Thyroid gland (tissue), 4 donors: ENCODE measurements at regions not wholly inside any gene's neighbourhood (a gene's known extent, or its start where the extent isn't known, plus 50 kb on each side); places are given as distances from the start of the nearest gene placed in this dataset.

Experiments used
- DNase-seq, 2 donors: peaks; one replicate each; pipeline ENCODE4 v3.0.0-alpha.2; 2019
- H3K27ac ChIP-seq, 3 donors: fragments of 200-600 bp; sonication (generic); 1 replicate in 2 of 3; 2 replicates in 1 of 3; pipeline ENCODE4 v1.5.1; 2016 to 2019; ENCODE audit warnings: mild to moderate bottlenecking in 1 of 3, moderate library complexity in 1 of 3
- H3K27me3 ChIP-seq: fragments of 200-600 bp; sonication (generic); one replicate; pipeline ENCODE4 v1.5.1; 2019
- H3K36me3 ChIP-seq, 2 donors: fragments of 200-600 bp; sonication (generic); one replicate each; pipeline ENCODE4 v1.5.1; 2016 to 2019
- H3K4me1 ChIP-seq, 2 donors: fragments of 200-600 bp; sonication (generic); one replicate each; pipeline ENCODE4 v1.5.1; 2017 to 2019
- H3K4me3 ChIP-seq, 3 donors: fragments of 200-600 bp; sonication (generic); replicated peaks in 1 of 3; 1 replicate in 2 of 3; 2 replicates in 1 of 3; pipeline ENCODE4 v1.5.1; 2016; ENCODE audit warnings: mild to moderate bottlenecking in 1 of 3
- H3K9me3 ChIP-seq: fragments of 200-600 bp; sonication (generic); one replicate; pipeline ENCODE4 v1.5.1; 2017
- CTCF ChIP-seq, 6 experiments: fragments of 200-600 bp in 3 of 6; fragments of 450-650 bp in 3 of 6; sonication (generic) in 3 of 6; IDR thresholded peaks; one replicate each; pipeline ENCODE4 v1.5.1; 2016 to 2019; ENCODE audit warnings: antibody characterized with exemption in 6 of 6, mild to moderate bottlenecking in 2 of 6, inconsistent platforms in 1 of 6, moderate library complexity in 1 of 6
- POLR2A ChIP-seq, 2 donors: fragments of 450-650 bp; IDR thresholded peaks; one replicate each; pipeline ENCODE4 v1.6.1; 2017; ENCODE audit warnings: antibody characterized with exemption in 2 of 2, mild to moderate bottlenecking in 2 of 2, moderate library complexity in 1 of 2
- WGBS, 2 donors: methylation state at CpG; one replicate each; pipeline ENCODE4 v1.1.5; 2017; 5-methylcytosine and 5-hydroxymethylcytosine counted together
- intact Hi-C: fragments of 100-400 bp; cut with DNase I; formaldehyde crosslinking; loops from one replicate; pipeline ENCODE4 v1.15.1; 2023

DNA sequence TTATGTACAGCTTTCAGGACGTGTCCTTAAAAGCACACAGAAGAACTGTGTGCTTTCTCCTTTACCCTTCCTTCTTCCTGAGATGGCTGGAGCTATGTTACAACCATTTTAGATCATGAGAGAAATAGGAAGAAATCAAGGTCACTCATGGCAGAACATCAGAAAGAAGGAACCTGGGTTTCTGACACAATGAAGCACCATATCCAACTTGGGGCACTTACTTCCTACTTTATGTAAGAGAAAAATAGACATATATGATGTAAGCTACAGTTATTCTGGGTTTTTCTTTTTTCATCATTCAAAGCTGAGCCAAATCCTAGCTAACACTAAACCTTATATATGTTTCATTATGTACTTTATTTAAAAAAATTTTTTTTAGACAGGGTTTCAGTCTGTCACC lies 79.5 kb downstream of the FAM161A start:
- Histone ChIP-seq H3K4me1 (peaks cover 0 to 3% of the 10 kb centered on the region in 2 donors), H3K9me3 (no peaks in the 10 kb centered on the region), H3K36me3 (no peaks in the 10 kb centered on the region), H3K27me3 (no peaks in the 10 kb centered on the region), H3K27ac (no peak overlapping the region), H3K4me3 (no peak overlapping the region)
- TF ChIP-seq POLR2A (IDR thresholded peaks at IDR 0.05) (no peak), CTCF (IDR thresholded peaks at IDR 0.05) (no peak)
- intact Hi-C loops: no loop called here
- WGBS, 2 donors: 70 to 86% methylated on average over 1 of the region's 1 CpG
- DNase-seq: no peak

DNA sequence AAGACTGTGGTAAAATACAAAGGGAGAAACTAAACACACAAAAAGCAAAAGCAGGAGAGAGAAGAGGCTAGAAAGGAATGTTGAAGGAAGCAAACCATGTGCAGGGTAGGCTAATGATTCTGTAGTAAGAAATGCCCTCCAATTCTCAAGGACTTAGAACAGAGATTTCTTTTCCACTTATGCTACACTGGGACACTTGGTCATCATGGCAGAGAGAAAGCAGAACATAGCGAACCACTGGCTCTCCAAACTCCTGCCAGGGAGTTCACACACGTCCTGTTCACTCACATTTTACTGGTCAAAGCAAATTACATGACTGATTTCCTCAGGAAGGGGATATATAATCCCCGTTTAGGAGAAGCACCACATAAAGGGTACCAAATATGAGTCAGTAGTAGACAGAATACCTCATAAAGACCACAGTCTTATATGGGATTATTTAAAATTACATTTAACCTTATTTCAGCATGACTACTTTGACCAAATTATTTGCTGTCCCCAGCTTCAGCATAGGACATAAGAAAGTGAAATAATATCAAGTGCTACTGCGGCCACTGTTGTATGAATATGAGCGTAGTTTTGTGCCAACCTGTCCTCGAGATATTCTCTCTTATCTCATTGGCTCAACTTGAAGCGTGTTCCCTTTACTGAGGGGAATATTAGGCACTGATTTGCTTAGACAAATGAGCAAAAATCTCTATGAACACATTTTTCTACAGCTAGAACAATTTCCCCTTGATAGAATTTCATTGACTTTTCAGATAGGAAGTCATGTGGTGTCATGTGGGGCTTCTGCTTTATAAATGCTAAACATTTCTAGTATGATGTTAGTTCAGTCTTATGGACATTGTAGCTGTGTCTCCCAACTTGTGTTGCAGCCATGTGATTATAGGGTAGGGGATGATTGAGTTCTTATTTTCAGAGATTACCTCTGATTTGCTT lies 81.7 kb downstream of the FAM161A start:
- H3K36me3 ChIP-seq: no peaks in the 10 kb centered on the region
- no peak overlapping the region for H3K4me3 ChIP-seq
- intact Hi-C loops: no loop called here
- no peaks in the 10 kb centered on the region for H3K27me3 ChIP-seq
- no peaks in the 10 kb centered on the region for H3K9me3 ChIP-seq
- peak; percentile 6 to 29 for DNase-seq
- no peak for TF ChIP-seq POLR2A (IDR thresholded peaks at IDR 0.05)
- no peak for TF ChIP-seq CTCF (IDR thresholded peaks at IDR 0.05)
- no peak overlapping the region for H3K27ac ChIP-seq
- H3K4me1 ChIP-seq: peaks cover 0 to 3% of the 10 kb centered on the region in 2 donors
- 65 to 69% methylated on average over 7 of the region's 7 CpGs for WGBS, 2 donors

- DNase-seq: peak; percentile 38 to 64
- H3K36me3 ChIP-seq: no peaks in the 10 kb centered on the region
Measured at GRCh38 chr2:61770746-61771145, 83.1 kb downstream of the FAM161A start.

DNA sequence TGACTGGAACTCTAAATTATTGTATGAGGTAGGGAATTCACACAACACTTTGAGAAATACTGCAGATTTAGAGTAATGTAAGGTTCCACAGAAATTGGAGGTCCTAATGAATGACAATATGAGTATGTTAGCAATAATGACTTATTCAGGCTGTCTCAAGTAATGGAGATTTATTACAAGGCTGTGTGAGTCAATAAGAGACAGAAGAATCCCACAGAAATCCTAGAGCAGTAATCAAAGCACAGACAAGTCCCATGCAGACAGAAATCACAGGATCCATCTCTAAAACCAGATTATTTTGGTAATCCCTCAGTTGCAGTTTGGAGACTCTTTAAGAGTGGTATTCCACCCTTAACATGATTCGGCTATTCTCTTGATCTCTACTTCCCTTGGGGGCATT lies 83.6 kb downstream of the FAM161A start:
- Histone ChIP-seq H3K27ac (no peak overlapping the region), H3K27me3 (no peaks in the 10 kb centered on the region), H3K4me3 (no peak overlapping the region), H3K9me3 (no peaks in the 10 kb centered on the region), H3K36me3 (no peaks in the 10 kb centered on the region), H3K4me1 (peaks cover 0 to 3% of the 10 kb centered on the region in 2 donors)
- TF ChIP-seq CTCF (IDR thresholded peaks at IDR 0.05) (no peak), POLR2A (IDR thresholded peaks at IDR 0.05) (no peak)
- intact Hi-C loops: no loop called here
- no peak for DNase-seq
- 65 to 85% methylated on average over 1 of the region's 1 CpG for WGBS, 2 donors

More at GRCh38 chr2:61770746-61771145, 83.1 kb downstream of the FAM161A start:
- Histone ChIP-seq H3K4me1 (peaks cover 0 to 3% of the 10 kb centered on the region in 2 donors), H3K9me3 (no peaks in the 10 kb centered on the region), H3K27ac (no peak overlapping the region), H3K4me3 (no peak overlapping the region), H3K27me3 (no peaks in the 10 kb centered on the region)
- TF ChIP-seq CTCF (IDR thresholded peaks at IDR 0.05): no peak
- intact Hi-C loops: no loop called here

GRCh38 chr2:61769093-61769675 lies 84.7 kb downstream of the FAM161A start:
- Histone ChIP-seq H3K27me3 (no peaks in the 10 kb centered on the region), H3K27ac (no peak overlapping the region), H3K4me3 (no peak overlapping the region), H3K4me1 (peaks cover 0 to 3% of the 10 kb centered on the region in 2 donors), H3K9me3 (no peaks in the 10 kb centered on the region), H3K36me3 (no peaks in the 10 kb centered on the region)
- no peak for TF ChIP-seq CTCF (IDR thresholded peaks at IDR 0.05)
- DNase-seq: no peak
- intact Hi-C loops: loop anchor here (10.0 kb wide), 1 partner anchor 594 kb away; no protein-coding TSS in a partner anchor
- WGBS, 2 donors: 83 to 86% methylated on average over 1 of the region's 1 CpG
